CD4-positive, alpha-beta T cell (primary cell): ENCODE measurements at regions not wholly inside any gene's neighbourhood (a gene's known extent, or its start where the extent isn't known, plus 50 kb on each side); places are given as distances from the start of the nearest gene placed in this dataset.

Experiments
- ATAC-seq: fragments of 200-7000 bp; cut with Tn5 transposase; one replicate; pipeline ENCODE4 v1.10.0; 2022; ENCODE audit warnings: mild to moderate bottlenecking; ENCODE audit not compliant: poor library complexity
- CTCF ChIA-PET: fragments of 350-600 bp; sonication (Branson Sonifier 250); formaldehyde crosslinking; loops from one replicate; lab custom pipeline; 2021; ENCODE audit warnings: antibody characterized with exemption, inconsistent platforms; lab: Charles Lee
- POLR2A ChIA-PET: fragments of 350-600 bp; sonication (Branson Sonifier 250); formaldehyde crosslinking; loops from one replicate; lab custom pipeline; 2021; ENCODE audit warnings: antibody characterized with exemption, inconsistent platforms; lab: Charles Lee
- DNase-seq, 14 experiments: peaks; one replicate each; pipeline ENCODE4 v3.0.0-alpha.2; 2013 to 2020; ENCODE audit warnings: mixed read lengths in 2 of 14
- H3K27ac ChIP-seq, 2 donors: one replicate each; pipeline versions ENCODE4 v1.5.1 to v1.7.0; 2013; ENCODE audit warnings: low read length in 2 of 2, low read depth in 1 of 2, mild to moderate bottlenecking in 1 of 2
- H3K27me3 ChIP-seq, 2 experiments: 1 replicate in 1 of 2; 2 replicates in 1 of 2; pipeline versions ENCODE4 v1.6.1 to v1.7.0; 2013; ENCODE audit warnings: low read length in 2 of 2, control low read depth in 1 of 2, mild to moderate bottlenecking in 1 of 2, moderate library complexity in 1 of 2; ENCODE audit not compliant: insufficient read depth in 2 of 2, control insufficient read depth in 1 of 2
- H3K36me3 ChIP-seq: one replicate; pipeline ENCODE4 v1.6.1; 2013; ENCODE audit warnings: low read length, control low read depth; ENCODE audit not compliant: insufficient read depth
- H3K4me1 ChIP-seq: one replicate; pipeline ENCODE4 v1.6.1; 2013; ENCODE audit warnings: low read length, control low read depth; ENCODE audit not compliant: insufficient read depth
- H3K4me3 ChIP-seq: one replicate; pipeline ENCODE4 v1.5.1; 2013; ENCODE audit warnings: mild to moderate bottlenecking, low read length, moderate library complexity
- H3K9me3 ChIP-seq, 2 experiments: 1 replicate in 1 of 2; 2 replicates in 1 of 2; pipeline versions ENCODE4 v1.6.1 to v1.7.0; 2013; ENCODE audit warnings: low read length in 2 of 2, mild to moderate bottlenecking in 2 of 2, control low read depth in 1 of 2, moderate library complexity in 1 of 2; ENCODE audit not compliant: control insufficient read depth in 1 of 2, insufficient read depth in 1 of 2
- H3K27ac Mint-ChIP-seq: one replicate; pipeline ENCODE4 v1.8.0; 2020; ENCODE audit warnings: mixed read lengths
- H3K27me3 Mint-ChIP-seq: one replicate; pipeline ENCODE4 v1.8.0; 2021; ENCODE audit warnings: mixed read lengths
- H3K36me3 Mint-ChIP-seq: one replicate; pipeline ENCODE4 v1.8.0; 2021; ENCODE audit warnings: low read depth, mixed read lengths
- H3K4me1 Mint-ChIP-seq: one replicate; pipeline ENCODE4 v1.8.0; 2021; ENCODE audit warnings: low read depth, mixed read lengths
- H3K4me3 Mint-ChIP-seq: one replicate; pipeline ENCODE4 v1.8.0; 2020; ENCODE audit warnings: mild to moderate bottlenecking, mixed read lengths
- H3K9me3 Mint-ChIP-seq: one replicate; pipeline ENCODE4 v1.8.0; 2020; ENCODE audit warnings: mixed read lengths
- CTCF ChIP-seq: fragments of 200-600 bp; IDR thresholded peaks from one replicate; pipeline ENCODE4 v1.8.0; 2022; ENCODE audit warnings: antibody characterized with exemption, mild to moderate bottlenecking
- intact Hi-C, 2 experiments: fragments of 100-400 bp; cut with DNase I in 1 of 2; cut with micrococcal nuclease in 1 of 2; formaldehyde crosslinking; loops; one replicate each; pipeline versions ENCODE4 v1.15.1 to v1.9.0; 2023 to 2025; cut with DNase I, micrococcal nuclease

GRCh38 chrX:125651426-125651825 is 331.8 kb downstream of the TEX13C start:
- Mint-ChIP-seq H3K27ac (no peak overlapping the region), H3K4me1 (no peaks in the 10 kb centered on the region), H3K4me3 (no peak overlapping the region), H3K9me3 (no peaks in the 10 kb centered on the region), H3K36me3 (no peaks in the 10 kb centered on the region), H3K27me3 (no peaks in the 10 kb centered on the region)
- ATAC-seq, result no peak
- intact Hi-C loops, result no loop called here
- no peak for TF ChIP-seq CTCF
- Histone ChIP-seq H3K27me3 (no peaks in the 10 kb centered on the region), H3K27ac (no peak overlapping the region), H3K4me3 (no peak overlapping the region), H3K9me3 (no peaks in the 10 kb centered on the region), H3K4me1 (no peaks in the 10 kb centered on the region), H3K36me3 (no peaks in the 10 kb centered on the region)
- CTCF ChIA-PET, result no interaction called here
- no peak for DNase-seq
- POLR2A ChIA-PET, result no interaction called here

GRCh38 chrX:125654501-125654900 is 334.8 kb downstream of the TEX13C start:
- CTCF ChIA-PET, result no interaction called here
- no peaks in the 10 kb centered on the region for H3K9me3 ChIP-seq
- Mint-ChIP-seq H3K36me3 (no peaks in the 10 kb centered on the region), H3K4me3 (no peak overlapping the region), H3K9me3 (no peaks in the 10 kb centered on the region), H3K27me3 (no peaks in the 10 kb centered on the region), H3K27ac (no peak overlapping the region), H3K4me1 (no peaks in the 10 kb centered on the region)
- POLR2A ChIA-PET, result no interaction called here
- H3K4me1 ChIP-seq, result no peaks in the 10 kb centered on the region
- H3K4me3 ChIP-seq, result no peak overlapping the region
- no peaks in the 10 kb centered on the region for H3K27me3 ChIP-seq
- ATAC-seq (no peak), DNase-seq (no peak)
- TF ChIP-seq CTCF, result no peak
- no peak overlapping the region for H3K27ac ChIP-seq
- intact Hi-C loops, result no loop called here
- no peaks in the 10 kb centered on the region for H3K36me3 ChIP-seq

GRCh38 chrX:125673758-125674157 is 354.1 kb downstream of the TEX13C start:
- Mint-ChIP-seq H3K27me3 (no peaks in the 10 kb centered on the region), H3K4me1 (no peaks in the 10 kb centered on the region), H3K4me3 (no peak overlapping the region), H3K36me3 (no peaks in the 10 kb centered on the region), H3K9me3 (no peaks in the 10 kb centered on the region), H3K27ac (no peak overlapping the region)
- H3K36me3 ChIP-seq, result no peaks in the 10 kb centered on the region
- no peaks in the 10 kb centered on the region for H3K4me1 ChIP-seq
- TF ChIP-seq CTCF, result no peak
- POLR2A ChIA-PET, result no interaction called here
- ATAC-seq, result no peak
- H3K27me3 ChIP-seq, result no peaks in the 10 kb centered on the region
- no peak overlapping the region for H3K27ac ChIP-seq
- DNase-seq, result no peak
- CTCF ChIA-PET, result no interaction called here
- no peak overlapping the region for H3K4me3 ChIP-seq
- intact Hi-C loops, result no loop called here
- H3K9me3 ChIP-seq, result peaks cover 0 to 3% of the 10 kb centered on the region in 2 experiments
